H1 (cell line): ENCODE measurements at regions not wholly inside any gene's neighbourhood (a gene's known extent, or its start where the extent isn't known, plus 50 kb on each side); places are given as distances from the start of the nearest gene placed in this dataset.

Experiments
- CTCF ChIA-PET: fragments of 300-600 bp; sonication (Branson Sonifier 250); formaldehyde crosslinking; loops from one replicate; lab custom pipeline; 2021; ENCODE audit not compliant: partially characterized antibody; lab: Charles Lee
- POLR2A ChIA-PET: fragments of 300-600 bp; sonication (Branson Sonifier 250); formaldehyde crosslinking; loops from one replicate; lab custom pipeline; 2021; ENCODE audit warnings: inconsistent platforms; ENCODE audit not compliant: partially characterized antibody; lab: Charles Lee
- DNase-seq, 2 experiments: peaks; one replicate each; pipeline versions ENCODE4 v3.0.0 to v3.0.0-alpha.2; 2010 to 2022; ENCODE audit warnings: low spot score in 2 of 2, low read depth in 1 of 2, mixed read lengths in 1 of 2
- FAIRE-seq: peaks from 2 replicates; lab custom pipeline; 2011; peaks lifted over from hg19 to GRCh38; lab: Jason Lieb, UNC
- H2AFZ ChIP-seq: 2 replicates; pipeline ENCODE4 v1.8.1; 2012; ENCODE audit warnings: low read length, inconsistent platforms
- H2AK5ac ChIP-seq: 2 replicates; pipeline ENCODE4 v1.6.1; 2013; ENCODE audit warnings: low read depth, low read length
- H2BK120ac ChIP-seq: replicated peaks from 2 replicates; pipeline ENCODE3; 2013; ENCODE audit warnings: low read depth, low read length, inconsistent platforms
- H2BK12ac ChIP-seq: 2 replicates; pipeline ENCODE4 v1.6.1; 2013; ENCODE audit warnings: low read depth, low read length
- H2BK15ac ChIP-seq: 2 replicates; pipeline ENCODE4 v1.6.1; 2013; ENCODE audit warnings: low read length
- H2BK20ac ChIP-seq: 2 replicates; pipeline ENCODE4 v1.6.1; 2013; ENCODE audit warnings: low read length
- H2BK5ac ChIP-seq: 2 replicates; pipeline ENCODE4 v1.6.1; 2013; ENCODE audit warnings: low read depth, low read length
- H3K14ac ChIP-seq: 2 replicates; pipeline ENCODE4 v1.6.1; 2013; ENCODE audit warnings: inconsistent platforms; ENCODE audit not compliant: insufficient read length
- H3K18ac ChIP-seq: 2 replicates; pipeline ENCODE4 v1.6.1; 2013; ENCODE audit warnings: low read length; ENCODE audit errors: extremely low read depth
- H3K23ac ChIP-seq: 2 replicates; pipeline ENCODE4 v1.6.1; 2013; ENCODE audit warnings: inconsistent platforms; ENCODE audit not compliant: insufficient read length
- H3K23me2 ChIP-seq: 2 replicates; pipeline ENCODE4 v1.6.1; 2013; ENCODE audit warnings: low read depth, low read length
- H3K27ac ChIP-seq: 2 replicates; pipeline ENCODE4 v1.6.1; 2011; ENCODE audit warnings: low read depth, low read length, inconsistent platforms
- H3K27me3 ChIP-seq, 4 experiments: replicated peaks in 1 of 4; 1 replicate in 1 of 4; 2 replicates in 3 of 4; pipeline versions ENCODE4 v1.6.1 to v1.8.1; 2011 to 2013; ENCODE audit warnings: low read length in 3 of 4, mild to moderate bottlenecking in 3 of 4, inconsistent platforms in 2 of 4, mixed read lengths in 2 of 4, moderate library complexity in 1 of 4; ENCODE audit not compliant: control insufficient read depth in 3 of 4, insufficient read depth in 3 of 4; ENCODE audit errors: extremely low read depth in 1 of 4
- H3K36me3 ChIP-seq, 4 experiments: 2 replicates each; pipeline versions ENCODE4 v1.6.1 to v1.8.1; 2011 to 2013; ENCODE audit warnings: mild to moderate bottlenecking in 4 of 4, low read length in 3 of 4, moderate library complexity in 2 of 4, control low read depth in 1 of 4, inconsistent platforms in 1 of 4; ENCODE audit not compliant: insufficient read depth in 4 of 4, control insufficient read depth in 2 of 4
- H3K4ac ChIP-seq: replicated peaks from 2 replicates; pipeline ENCODE3; 2013; ENCODE audit warnings: low read length, low read depth, mixed read lengths, inconsistent platforms; ENCODE audit not compliant: insufficient read length
- H3K4me1 ChIP-seq, 4 experiments: replicated peaks in 1 of 4; 1 replicate in 1 of 4; 2 replicates in 3 of 4; pipeline versions ENCODE4 v1.6.1 to v1.8.1; 2011 to 2013; ENCODE audit warnings: low read length in 3 of 4, inconsistent platforms in 2 of 4, mixed read lengths in 1 of 4; ENCODE audit not compliant: insufficient read depth in 4 of 4, control insufficient read depth in 3 of 4
- H3K4me2 ChIP-seq, 2 experiments: 2 replicates each; pipeline versions ENCODE4 v1.6.1 to v1.8.1; 2011 to 2013; ENCODE audit warnings: low read depth in 2 of 2, low read length in 2 of 2, control low read depth in 1 of 2, inconsistent platforms in 1 of 2, mild to moderate bottlenecking in 1 of 2; ENCODE audit not compliant: insufficient read depth in 1 of 2
- H3K4me3 ChIP-seq, 4 experiments: fragments of 200-600, 300-600 bp in 1 of 4; sonication (generic), shearing (Covaris generic), sonication (Bioruptor Twin) in 1 of 4; 2 replicates each; pipeline versions ENCODE4 v1.5.1 to v1.8.1; 2011 to 2016; ENCODE audit warnings: low read length in 4 of 4, low read depth in 3 of 4, control low read depth in 2 of 4, inconsistent platforms in 2 of 4, mild to moderate bottlenecking in 2 of 4, mixed read lengths in 1 of 4, moderate library complexity in 1 of 4; ENCODE audit not compliant: insufficient read depth in 2 of 4; ENCODE audit errors: extremely low read depth in 1 of 4
- H3K56ac ChIP-seq: replicated peaks from 2 replicates; pipeline ENCODE3; 2013; ENCODE audit warnings: low read depth, mild to moderate bottlenecking, mixed read lengths, low read length, inconsistent platforms; ENCODE audit not compliant: insufficient read length
- H3K79me1 ChIP-seq: 2 replicates; pipeline ENCODE4 v1.6.1; 2013; ENCODE audit warnings: low read depth, low read length, control low read depth
- H3K79me2 ChIP-seq, 2 experiments: 2 replicates each; pipeline versions ENCODE4 v1.6.1 to v1.8.1; 2012 to 2013; ENCODE audit warnings: low read length in 2 of 2, mild to moderate bottlenecking in 2 of 2, inconsistent platforms in 1 of 2; ENCODE audit not compliant: insufficient read depth in 2 of 2, control insufficient read depth in 1 of 2
- H3K9ac ChIP-seq, 4 experiments: replicated peaks in 1 of 4; 1 replicate in 1 of 4; 2 replicates in 3 of 4; pipeline versions ENCODE4 v1.6.1 to v1.8.1; 2011 to 2013; ENCODE audit warnings: low read depth in 3 of 4, low read length in 3 of 4, control low read depth in 2 of 4, mild to moderate bottlenecking in 2 of 4, moderate library complexity in 2 of 4, inconsistent platforms in 1 of 4; ENCODE audit errors: extremely low read depth in 1 of 4
- H3K9me3 ChIP-seq, 2 experiments: 2 replicates each; pipeline versions ENCODE4 v1.6.1 to v1.8.1; 2012 to 2013; ENCODE audit warnings: mild to moderate bottlenecking in 2 of 2, moderate library complexity in 2 of 2, control low read depth in 1 of 2, inconsistent platforms in 1 of 2, low read depth in 1 of 2, low read length in 1 of 2, mixed read lengths in 1 of 2; ENCODE audit not compliant: insufficient read depth in 2 of 2
- H4K20me1 ChIP-seq, 2 experiments: replicated peaks in 1 of 2; 2 replicates each; pipeline versions ENCODE3 to v1.8.1; 2011 to 2013; ENCODE audit warnings: inconsistent platforms in 2 of 2, low read length in 2 of 2, mild to moderate bottlenecking in 1 of 2; ENCODE audit not compliant: insufficient read depth in 2 of 2, control insufficient read depth in 1 of 2
- H4K5ac ChIP-seq: 2 replicates; pipeline ENCODE4 v1.6.1; 2013; ENCODE audit warnings: low read length, low read depth, mixed read lengths, inconsistent platforms; ENCODE audit not compliant: insufficient read length
- H4K8ac ChIP-seq: 2 replicates; pipeline ENCODE4 v1.8.0; 2013; ENCODE audit warnings: mild to moderate bottlenecking, moderate library complexity, low read length, inconsistent platforms; ENCODE audit not compliant: insufficient read depth; ENCODE audit errors: extremely low read depth
- H4K91ac ChIP-seq: replicated peaks from 2 replicates; pipeline ENCODE3; 2013; ENCODE audit warnings: low read length, mixed read lengths, inconsistent platforms; ENCODE audit not compliant: insufficient read length
- BACH1 ChIP-seq: IDR thresholded peaks from 2 replicates; pipeline ENCODE4 v1.6.1; 2012; ENCODE audit warnings: low read length, improper control_type of control experiment
- BRCA1 ChIP-seq: IDR thresholded peaks from 2 replicates; pipeline ENCODE4 v1.6.1; 2012; ENCODE audit warnings: low read depth, low read length, improper control_type of control experiment
- GTF2F1 ChIP-seq: IDR thresholded peaks from 2 replicates; pipeline ENCODE4 v1.6.1; 2012; ENCODE audit warnings: low read depth, low read length, improper control_type of control experiment, borderline replicate concordance
- RAD21 ChIP-seq, 2 experiments: IDR thresholded peaks in 1 of 2; conservative IDR thresholded peaks in 1 of 2; 2 replicates each; pipeline ENCODE4 v1.6.1; 2011; ENCODE audit warnings: low read depth in 2 of 2, low read length in 2 of 2, improper control_type of control experiment in 1 of 2, inconsistent platforms in 1 of 2, mild to moderate bottlenecking in 1 of 2, moderate library complexity in 1 of 2
- TBP ChIP-seq: IDR thresholded peaks from 2 replicates; pipeline ENCODE4 v1.6.1; 2011; ENCODE audit warnings: low read depth, low read length, improper control_type of control experiment
- ZNF274 ChIP-seq: IDR thresholded peaks from 2 replicates; pipeline ENCODE4 v1.7.0; 2012; ENCODE audit warnings: low read length, borderline replicate concordance; ENCODE audit errors: extremely low read depth
- WGBS, 2 experiments: shearing (Covaris generic) in 1 of 2; methylation state at CpG; one replicate each; pipeline versions ENCODE4 v1.1.6 to v1.1.7; 2013 to 2015; ENCODE audit warnings: low lambda C conversion rate in 2 of 2, mixed read lengths in 2 of 2, inconsistent platforms in 1 of 2, low coverage in 1 of 2, missing lambda C conversion rate in 1 of 2; ENCODE audit not compliant: insufficient replicate concordance in 2 of 2, insufficient coverage in 1 of 2, insufficient read length in 1 of 2; ENCODE audit errors: extremely low coverage in 1 of 2, missing lambda C conversion rate in 1 of 2; 5-methylcytosine and 5-hydroxymethylcytosine counted together

DNA sequence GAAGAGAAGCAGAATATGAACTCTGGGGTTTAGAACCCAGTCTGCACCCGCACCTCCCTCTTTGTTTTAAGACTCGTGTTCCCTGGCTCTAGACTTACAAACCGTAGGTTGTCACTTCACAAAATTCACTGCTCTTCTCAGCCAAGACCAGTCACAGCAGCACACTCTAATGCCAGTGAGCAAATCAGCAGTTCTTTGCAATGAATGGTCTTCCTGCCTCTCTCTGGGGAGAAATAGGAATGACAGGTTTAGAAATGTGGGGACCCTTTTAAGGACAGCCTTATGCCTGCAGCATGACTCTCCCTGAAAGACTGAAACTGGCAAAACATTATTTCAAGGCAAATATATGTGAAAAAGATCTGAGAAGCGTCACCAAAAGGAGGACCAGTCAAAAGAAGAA, 156.9 kb downstream of the KCTD15 start:
- Histone ChIP-seq H2BK15ac (no peak overlapping the region), H4K20me1 (no peaks in the 10 kb centered on the region), H4K91ac (no peak overlapping the region), H3K9me3 (no peaks in the 10 kb centered on the region), H3K4me2 (no peak overlapping the region), H3K56ac (no peak overlapping the region), H3K79me2 (no peaks in the 10 kb centered on the region), H3K79me1 (no peaks in the 10 kb centered on the region), H2AFZ (no peak overlapping the region), H2AK5ac (no peak overlapping the region), H3K27ac (no peak overlapping the region), H4K8ac (no peak overlapping the region), H4K5ac (no peak overlapping the region), H3K14ac (no peak overlapping the region), H3K23ac (no peak overlapping the region), H3K9ac (no peak overlapping the region), H2BK120ac (no peak overlapping the region), H3K18ac (no peak overlapping the region), H2BK12ac (no peak overlapping the region), H3K4ac (no peak overlapping the region), H2BK20ac (no peak overlapping the region), H3K36me3 (no peaks in the 10 kb centered on the region), H3K27me3 (no peaks in the 10 kb centered on the region), H3K23me2 (no peaks in the 10 kb centered on the region), H3K4me1 (no peaks in the 10 kb centered on the region), H3K4me3 (no peak overlapping the region), H2BK5ac (no peak overlapping the region)
- CTCF ChIA-PET, result interaction anchor here (1.2 kb wide), 1 partner anchor 89 kb away, joined by 5 read pairs; no protein-coding TSS in a partner anchor
- FAIRE-seq (no peak), DNase-seq (no peak)
- no peak for TF ChIP-seq BRCA1
- no peak for TF ChIP-seq ZNF274
- TF ChIP-seq GTF2F1, result no peak
- peak; percentile 38 to 47 for TF ChIP-seq RAD21 (IDR thresholded peaks at IDR 0.05 in 1 of 2, conservative IDR thresholded peaks at IDR 0.05 in 1 of 2; ENCODE audit: low read depth in 2 of 2, low read length in 2 of 2)
- TF ChIP-seq TBP, result no peak
- TF ChIP-seq BACH1, result no peak
- 94% methylated on average over 4 of the region's 4 CpGs; no CpG with 5 or more reads in 1 of the 2 experiments for WGBS, 2 experiments
- POLR2A ChIA-PET, result no interaction called here
